ENCODE measurements at regions not wholly inside any gene's neighbourhood (a gene's known extent, or its start where the extent isn't known, plus 50 kb on each side); places are given as distances from the start of the nearest gene placed in this dataset.

DNA sequence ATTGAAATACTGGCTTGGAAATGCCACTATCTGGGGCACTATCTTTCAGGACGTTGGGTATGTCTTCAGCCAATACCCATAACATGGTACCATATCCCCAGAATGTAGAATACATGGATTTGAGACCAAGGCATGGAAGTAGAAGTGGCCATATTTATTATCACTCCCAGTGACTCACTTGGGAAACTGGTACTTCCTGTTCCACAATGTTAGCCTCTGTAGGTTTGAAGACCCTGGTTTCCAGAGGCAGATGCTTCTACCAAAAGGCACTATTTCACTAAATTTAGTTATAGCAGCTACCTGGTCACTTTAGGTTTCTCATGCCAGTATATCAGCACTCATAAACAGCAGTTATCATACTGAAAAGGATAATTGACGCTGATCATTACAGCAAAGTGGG, 184.2 kb downstream of the CCDC71L start:
- H3K36me3 ChIP-seq (ENCODE audit: control insufficient read depth, insufficient read depth, low read length) = no peaks in the 10 kb centered on the region
- no peaks in the 10 kb centered on the region for H3K27me3 ChIP-seq (ENCODE audit: control insufficient read depth, insufficient read depth, low read length)
- no peaks in the 10 kb centered on the region for H3K4me1 ChIP-seq (ENCODE audit: control insufficient read depth, insufficient read depth, low read length)
- no peaks in the 10 kb centered on the region for H3K9me3 ChIP-seq (ENCODE audit: control insufficient read depth, insufficient read depth, low read length)
- no peak overlapping the region for H3K4me3 ChIP-seq (ENCODE audit: low read depth, low read length)
- H3K9ac ChIP-seq (ENCODE audit: low read depth, low read length) = no peak overlapping the region
- H3K27ac ChIP-seq (ENCODE audit: low read depth, low read length) = no peak overlapping the region

DNA sequence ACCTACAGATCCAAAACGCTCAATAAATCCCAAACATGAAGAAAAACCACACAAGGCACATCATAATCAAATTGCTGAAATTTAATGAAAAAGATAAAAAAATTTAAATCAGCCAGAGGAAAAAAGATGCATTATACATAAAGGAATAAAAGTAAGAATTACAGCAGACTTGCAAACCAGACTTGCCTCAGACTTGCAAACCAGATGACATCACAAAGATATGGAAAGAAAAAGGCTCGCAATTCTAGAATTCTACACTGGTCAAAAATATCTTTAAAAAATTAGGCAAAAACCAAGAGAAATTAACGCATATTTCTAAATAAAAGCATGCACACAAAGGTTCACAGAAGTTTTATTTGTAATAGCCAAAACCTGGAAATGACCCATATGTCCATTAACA, 188.0 kb upstream of the NAMPT start:
- H3K9me3 ChIP-seq (ENCODE audit: control insufficient read depth, insufficient read depth, low read length) = 0 out of 2 replicates have a peak, but pooled peaks cover 3% of the 10 kb centered on the region
- no peak overlapping the region for H3K9ac ChIP-seq (ENCODE audit: low read depth, low read length)
- no peak overlapping the region for H3K27ac ChIP-seq (ENCODE audit: low read depth, low read length)
- no peaks in the 10 kb centered on the region for H3K27me3 ChIP-seq (ENCODE audit: control insufficient read depth, insufficient read depth, low read length)
- peaks cover 9% of the 10 kb centered on the region; the same call in 1 of the 2 replicates for H3K4me1 ChIP-seq (ENCODE audit: control insufficient read depth, insufficient read depth, low read length)
- H3K36me3 ChIP-seq (ENCODE audit: control insufficient read depth, insufficient read depth, low read length) = no peaks in the 10 kb centered on the region
- no peak overlapping the region for H3K4me3 ChIP-seq (ENCODE audit: low read depth, low read length)

DNA sequence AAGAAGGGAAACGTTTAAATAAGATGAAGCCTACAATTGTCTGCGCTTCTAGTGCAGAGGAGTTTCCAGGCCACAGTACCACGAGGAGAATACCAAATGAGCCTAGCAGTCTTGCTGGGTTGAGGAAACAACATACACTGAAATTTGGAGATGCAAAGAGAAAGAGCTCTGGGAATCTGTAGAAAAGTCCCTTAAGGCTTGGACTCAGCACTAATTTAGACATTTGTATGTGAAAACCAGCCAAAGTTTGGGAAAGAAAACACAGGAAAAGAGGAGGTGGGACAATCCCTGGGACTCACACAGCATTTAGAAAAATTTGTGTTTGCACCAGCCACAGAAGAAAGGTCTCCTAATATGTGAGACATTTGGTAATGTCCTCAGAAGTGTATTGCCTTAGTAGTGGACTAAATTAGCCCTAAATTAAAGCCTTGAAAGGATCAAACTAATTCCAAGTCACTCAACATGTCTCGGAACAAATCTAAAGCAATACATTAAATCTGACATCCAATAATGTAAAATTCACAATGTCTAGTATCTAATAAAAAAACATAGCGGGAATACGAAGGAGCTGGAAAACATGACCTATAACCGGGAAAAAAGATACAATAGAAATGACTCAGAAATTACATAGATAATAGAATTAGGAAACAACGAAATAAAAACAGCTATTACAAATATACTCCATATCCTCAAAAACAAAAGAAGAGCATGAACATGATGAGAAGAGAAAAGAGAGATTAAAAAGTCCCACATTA, 187.1 kb upstream of the NAMPT start:
- Histone ChIP-seq H3K27me3 (ENCODE audit: control insufficient read depth, insufficient read depth, low read length) (no peaks in the 10 kb centered on the region), H3K9me3 (ENCODE audit: control insufficient read depth, insufficient read depth, low read length) (peaks cover 4% of the 10 kb centered on the region; the same call in 1 of the 2 replicates), H3K27ac (ENCODE audit: low read depth, low read length) (no peak overlapping the region), H3K9ac (ENCODE audit: low read depth, low read length) (no peak overlapping the region), H3K4me1 (ENCODE audit: control insufficient read depth, insufficient read depth, low read length) (peaks cover 9% of the 10 kb centered on the region; the same call in 1 of the 2 replicates), H3K4me3 (ENCODE audit: low read depth, low read length) (no peak overlapping the region), H3K36me3 (ENCODE audit: control insufficient read depth, insufficient read depth, low read length) (no peaks in the 10 kb centered on the region)

DNA sequence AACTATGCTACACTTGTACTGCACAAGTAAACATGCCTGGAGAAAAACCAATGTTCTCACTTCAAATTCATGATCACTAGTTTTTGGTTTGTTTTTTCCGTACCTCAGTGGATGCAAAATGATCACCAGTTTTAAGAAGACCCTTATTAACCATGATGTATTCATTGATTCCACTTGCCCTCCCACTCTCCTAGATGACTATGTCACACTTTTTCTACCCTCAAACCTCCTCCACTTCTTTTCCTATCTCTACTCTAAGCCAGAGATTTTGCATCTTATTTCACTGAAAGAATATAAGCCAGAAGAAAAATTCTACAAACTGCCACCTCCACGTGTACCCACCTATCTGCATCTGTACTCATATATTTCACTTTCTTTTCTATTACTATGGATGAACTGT, 186.2 kb upstream of the NAMPT start:
- Histone ChIP-seq H3K4me1 (ENCODE audit: control insufficient read depth, insufficient read depth, low read length) (peaks cover 9% of the 10 kb centered on the region; the same call in 1 of the 2 replicates), H3K9me3 (ENCODE audit: control insufficient read depth, insufficient read depth, low read length) (peaks cover 4% of the 10 kb centered on the region; the same call in 1 of the 2 replicates), H3K36me3 (ENCODE audit: control insufficient read depth, insufficient read depth, low read length) (no peaks in the 10 kb centered on the region), H3K9ac (ENCODE audit: low read depth, low read length) (no peak overlapping the region), H3K27ac (ENCODE audit: low read depth, low read length) (no peak overlapping the region), H3K4me3 (ENCODE audit: low read depth, low read length) (no peak overlapping the region), H3K27me3 (ENCODE audit: control insufficient read depth, insufficient read depth, low read length) (no peaks in the 10 kb centered on the region)

DNA sequence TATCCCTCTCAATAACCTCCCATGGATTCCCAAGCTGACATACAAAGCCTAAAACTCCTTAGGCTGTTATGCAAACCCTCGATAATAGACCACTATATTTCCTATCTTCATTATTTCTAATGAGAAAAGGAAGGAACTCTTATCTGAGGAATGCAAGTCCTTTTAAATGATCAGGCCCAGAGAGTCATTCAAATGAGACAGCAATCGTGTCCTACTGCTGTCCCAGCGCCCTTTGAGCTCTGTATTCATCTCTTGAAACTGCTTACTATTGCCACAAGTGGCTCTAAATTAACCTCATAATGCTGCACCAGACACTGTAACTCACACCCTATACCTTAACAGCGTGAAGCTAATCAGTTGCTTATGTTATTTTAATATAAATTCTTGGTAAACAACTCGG, 182.1 kb upstream of the NAMPT start:
- Histone ChIP-seq H3K9ac (ENCODE audit: low read depth, low read length) (no peak overlapping the region), H3K27ac (ENCODE audit: low read depth, low read length) (no peak overlapping the region), H3K27me3 (ENCODE audit: control insufficient read depth, insufficient read depth, low read length) (no peaks in the 10 kb centered on the region), H3K4me3 (ENCODE audit: low read depth, low read length) (no peak overlapping the region), H3K4me1 (ENCODE audit: control insufficient read depth, insufficient read depth, low read length) (peaks cover 17% of the 10 kb centered on the region), H3K36me3 (ENCODE audit: control insufficient read depth, insufficient read depth, low read length) (no peaks in the 10 kb centered on the region), H3K9me3 (ENCODE audit: control insufficient read depth, insufficient read depth, low read length) (peaks cover 4% of the 10 kb centered on the region; the same call in 1 of the 2 replicates)

DNA sequence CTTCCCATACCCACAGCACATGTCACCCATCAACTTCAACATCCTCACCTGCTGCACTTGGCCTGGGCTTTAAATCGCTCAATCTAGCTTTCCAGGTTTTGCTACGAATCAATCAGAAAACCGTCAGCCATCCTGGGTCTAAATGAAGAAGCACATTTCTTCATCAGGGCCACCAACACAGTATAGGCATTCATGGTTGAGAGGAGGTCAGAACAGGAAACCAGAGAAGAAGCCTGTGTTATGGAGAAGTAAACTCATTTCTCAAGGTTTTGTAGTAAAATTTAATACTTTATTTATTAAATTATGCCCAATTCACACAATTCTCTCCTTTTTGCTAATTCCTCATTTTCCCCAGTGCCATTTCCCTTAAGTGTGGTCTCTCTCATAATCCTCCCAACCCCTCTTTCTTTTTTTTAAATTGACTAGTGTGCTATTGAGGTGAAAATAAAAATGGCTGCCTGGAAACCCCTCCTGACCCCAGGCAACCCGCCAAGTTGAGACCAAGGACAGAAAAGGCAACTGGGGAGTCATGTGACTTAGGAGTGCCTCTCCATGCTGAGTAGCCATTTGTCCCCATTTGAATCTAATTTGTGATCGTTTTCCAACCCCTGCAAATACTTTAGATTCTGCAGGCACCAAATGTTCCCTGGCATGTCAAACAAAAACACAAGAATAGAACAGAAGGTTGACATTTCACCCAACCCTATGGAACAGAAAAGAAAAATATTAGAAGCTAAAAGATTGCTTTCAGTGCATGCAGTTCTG, 181.1 kb upstream of the NAMPT start:
- no peaks in the 10 kb centered on the region for H3K27me3 ChIP-seq (ENCODE audit: control insufficient read depth, insufficient read depth, low read length)
- H3K9me3 ChIP-seq (ENCODE audit: control insufficient read depth, insufficient read depth, low read length) = peaks cover 4% of the 10 kb centered on the region; the same call in 1 of the 2 replicates
- no peaks in the 10 kb centered on the region for H3K36me3 ChIP-seq (ENCODE audit: control insufficient read depth, insufficient read depth, low read length)
- H3K27ac ChIP-seq (ENCODE audit: low read depth, low read length) = no peak overlapping the region
- no peak overlapping the region for H3K9ac ChIP-seq (ENCODE audit: low read depth, low read length)
- H3K4me3 ChIP-seq (ENCODE audit: low read depth, low read length) = no peak overlapping the region
- peaks cover 22% of the 10 kb centered on the region for H3K4me1 ChIP-seq (ENCODE audit: control insufficient read depth, insufficient read depth, low read length)

DNA sequence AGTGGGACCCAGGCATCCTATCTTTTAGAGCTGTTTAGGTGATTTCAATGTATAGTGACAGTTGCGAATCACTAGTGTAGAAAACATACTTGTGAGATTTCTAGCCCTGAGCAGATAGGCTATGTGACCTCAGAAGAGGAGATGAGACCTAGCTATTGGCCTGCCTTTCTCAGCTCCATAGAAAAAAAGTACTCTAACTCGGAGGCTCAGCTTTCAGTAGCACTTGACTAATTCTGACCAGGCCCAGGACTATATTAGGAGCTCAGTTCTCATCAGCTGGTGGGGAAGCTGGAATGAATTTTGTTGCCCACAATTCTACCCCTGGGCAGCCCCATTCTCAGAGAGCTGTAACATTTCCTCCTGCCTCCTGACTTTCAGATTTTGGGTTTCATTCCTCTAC, 179.9 kb upstream of the NAMPT start:
- H3K27ac ChIP-seq (ENCODE audit: low read depth, low read length) = no peak overlapping the region
- H3K27me3 ChIP-seq (ENCODE audit: control insufficient read depth, insufficient read depth, low read length) = no peaks in the 10 kb centered on the region
- H3K36me3 ChIP-seq (ENCODE audit: control insufficient read depth, insufficient read depth, low read length) = no peaks in the 10 kb centered on the region
- peaks cover 22% of the 10 kb centered on the region for H3K4me1 ChIP-seq (ENCODE audit: control insufficient read depth, insufficient read depth, low read length)
- H3K9me3 ChIP-seq (ENCODE audit: control insufficient read depth, insufficient read depth, low read length) = peaks cover 9% of the 10 kb centered on the region; the same call in 1 of the 2 replicates
- H3K4me3 ChIP-seq (ENCODE audit: low read depth, low read length) = no peak overlapping the region
- no peak overlapping the region for H3K9ac ChIP-seq (ENCODE audit: low read depth, low read length)

DNA sequence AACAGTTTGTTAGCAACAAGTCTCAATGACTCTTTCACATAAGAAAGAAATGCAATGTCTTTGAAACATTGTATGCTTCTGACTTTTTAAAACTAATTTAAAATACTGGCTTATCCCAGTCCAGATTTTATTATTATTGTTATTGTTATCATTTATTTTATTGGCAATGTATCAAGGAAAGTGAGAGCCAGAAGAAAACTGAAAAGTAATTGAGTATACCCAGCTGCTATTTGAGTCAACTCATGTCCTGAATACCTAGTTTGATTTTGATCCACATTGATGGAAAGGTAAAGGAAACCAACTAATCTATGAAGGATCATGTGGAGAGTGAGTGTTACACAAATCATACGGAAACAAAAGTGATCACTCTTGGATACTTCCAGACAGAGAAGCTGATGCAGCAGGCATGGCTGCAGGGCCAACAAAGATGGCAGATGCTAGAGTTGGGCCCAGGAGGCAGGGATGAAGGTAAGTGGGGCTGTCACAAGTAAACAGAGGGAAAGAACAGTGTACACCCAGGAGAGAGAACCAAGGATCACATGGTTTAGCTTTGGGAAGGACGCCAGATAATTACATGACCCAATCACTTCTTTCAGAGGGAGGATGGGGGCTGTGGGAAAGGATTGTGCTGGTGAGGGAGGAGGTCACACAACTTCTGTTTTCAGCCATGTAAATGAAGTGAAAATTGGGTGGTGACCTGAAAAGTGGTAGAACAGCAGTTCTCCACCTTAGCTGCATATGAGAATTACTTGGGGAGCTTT, 179.2 kb upstream of the NAMPT start:
- peaks cover 22% of the 10 kb centered on the region for H3K4me1 ChIP-seq (ENCODE audit: control insufficient read depth, insufficient read depth, low read length)
- no peak overlapping the region for H3K4me3 ChIP-seq (ENCODE audit: low read depth, low read length)
- no peaks in the 10 kb centered on the region for H3K36me3 ChIP-seq (ENCODE audit: control insufficient read depth, insufficient read depth, low read length)
- H3K9ac ChIP-seq (ENCODE audit: low read depth, low read length) = no peak overlapping the region
- peaks cover 9% of the 10 kb centered on the region; the same call in 1 of the 2 replicates for H3K9me3 ChIP-seq (ENCODE audit: control insufficient read depth, insufficient read depth, low read length)
- H3K27me3 ChIP-seq (ENCODE audit: control insufficient read depth, insufficient read depth, low read length) = no peaks in the 10 kb centered on the region
- no peak overlapping the region for H3K27ac ChIP-seq (ENCODE audit: low read depth, low read length)

DNA sequence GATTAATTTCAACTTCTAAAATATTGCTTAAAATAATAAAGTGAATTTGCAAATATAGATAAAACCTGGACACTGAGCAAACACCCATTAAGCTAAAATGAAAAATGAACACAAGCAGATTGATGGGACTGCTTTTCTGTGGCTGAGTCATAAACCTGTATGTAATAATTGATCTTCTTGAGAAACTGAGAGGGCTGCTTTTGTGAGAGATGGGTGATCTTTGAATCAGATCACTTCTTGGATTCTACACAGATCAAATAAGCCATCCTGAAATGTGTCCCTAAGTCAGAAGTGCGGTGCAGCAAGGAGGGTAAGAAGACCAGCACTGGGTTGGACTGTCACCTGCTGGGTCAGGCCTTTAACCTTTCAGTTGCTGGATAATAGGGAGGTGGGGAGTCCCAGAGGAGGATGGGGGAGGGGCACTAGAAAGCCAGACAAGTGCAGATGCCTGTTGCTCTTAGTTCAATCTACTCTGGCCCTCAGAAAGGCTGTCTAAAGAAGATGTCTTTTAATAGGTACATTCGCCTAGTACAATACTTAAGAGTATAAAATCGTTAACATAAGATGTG, 178.2 kb upstream of the NAMPT start:
- no peaks in the 10 kb centered on the region for H3K27me3 ChIP-seq (ENCODE audit: control insufficient read depth, insufficient read depth, low read length)
- H3K9me3 ChIP-seq (ENCODE audit: control insufficient read depth, insufficient read depth, low read length) = peaks cover 16% of the 10 kb centered on the region
- peaks cover 13% of the 10 kb centered on the region for H3K4me1 ChIP-seq (ENCODE audit: control insufficient read depth, insufficient read depth, low read length)
- H3K27ac ChIP-seq (ENCODE audit: low read depth, low read length) = no peak overlapping the region
- H3K4me3 ChIP-seq (ENCODE audit: low read depth, low read length) = no peak overlapping the region
- no peak overlapping the region for H3K9ac ChIP-seq (ENCODE audit: low read depth, low read length)
- no peaks in the 10 kb centered on the region for H3K36me3 ChIP-seq (ENCODE audit: control insufficient read depth, insufficient read depth, low read length)

DNA sequence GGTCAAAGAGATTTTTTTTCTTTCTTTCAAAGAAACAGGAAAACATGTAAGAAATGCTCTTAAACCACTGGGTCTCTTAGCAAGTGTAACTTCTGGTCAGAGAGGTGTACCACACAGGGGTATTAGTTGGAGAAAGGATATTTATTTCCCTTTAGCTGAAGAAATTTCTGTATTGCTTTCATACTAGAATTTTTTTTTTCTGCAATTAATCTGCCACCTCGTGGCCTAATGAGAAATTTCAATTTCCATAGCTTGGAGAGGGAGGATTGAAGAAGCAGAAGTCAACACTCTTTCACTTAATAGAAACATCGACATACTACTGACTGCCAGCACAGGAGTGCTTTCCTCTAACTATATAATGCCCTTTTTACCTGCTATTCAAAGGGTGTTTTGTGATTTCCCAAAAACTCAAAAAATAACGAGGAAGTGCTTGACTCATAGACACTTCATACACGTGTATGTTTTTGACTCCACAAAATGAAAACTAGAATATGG, 177.6 kb upstream of the NAMPT start:
- Histone ChIP-seq H3K4me1 (ENCODE audit: control insufficient read depth, insufficient read depth, low read length) (peaks cover 13% of the 10 kb centered on the region), H3K36me3 (ENCODE audit: control insufficient read depth, insufficient read depth, low read length) (no peaks in the 10 kb centered on the region), H3K27me3 (ENCODE audit: control insufficient read depth, insufficient read depth, low read length) (no peaks in the 10 kb centered on the region), H3K4me3 (ENCODE audit: low read depth, low read length) (no peak overlapping the region), H3K27ac (ENCODE audit: low read depth, low read length) (no peak overlapping the region), H3K9ac (ENCODE audit: low read depth, low read length) (no peak overlapping the region), H3K9me3 (ENCODE audit: control insufficient read depth, insufficient read depth, low read length) (peaks cover 15% of the 10 kb centered on the region)

Measured in HUES48 (cell line).